HG03108 (cell line): ENCODE measurements at regions not wholly inside any gene's neighbourhood (a gene's known extent, or its start where the extent isn't known, plus 50 kb on each side); places are given as distances from the start of the nearest gene placed in this dataset.

Experiments used
- ATAC-seq: cut with Tn5 transposase; IDR thresholded peaks from one replicate; pipeline ENCODE4 v1.9.1; 2021; ENCODE audit warnings: moderate library complexity; ENCODE audit not compliant: unreplicated experiment

- no peak for ATAC-seq
Observed at GRCh38 chr2:19750136-19750535, 151.6 kb downstream of the TTC32 start.

GRCh38 chr2:19749507-19749836, 152.3 kb downstream of the TTC32 start:
- no peak for ATAC-seq

- no peak for ATAC-seq
Observed at GRCh38 chr2:19748711-19749506, 152.9 kb downstream of the TTC32 start.

- no peak for ATAC-seq
Observed at GRCh38 chr2:19748073-19748375, 153.8 kb downstream of the TTC32 start.

GRCh38 chr2:19747310-19748072, 154.3 kb downstream of the TTC32 start:
- ATAC-seq: no peak

GRCh38 chr2:19746611-19747309, 155.0 kb downstream of the TTC32 start:
- ATAC-seq: no peak

- no peak for ATAC-seq
Observed at GRCh38 chr2:19746137-19746600, 155.6 kb downstream of the TTC32 start.

GRCh38 chr2:19745318-19746136, 156.3 kb downstream of the TTC32 start:
- no peak for ATAC-seq

GRCh38 chr2:19744456-19745199, 157.2 kb downstream of the TTC32 start:
- no peak for ATAC-seq

- ATAC-seq: no peak
Observed at GRCh38 chr2:19743641-19744040, 158.1 kb downstream of the TTC32 start.

- ATAC-seq: no peak
Observed at GRCh38 chr2:19742872-19743271, 158.9 kb downstream of the TTC32 start.

GRCh38 chr2:19739256-19739655, 162.5 kb downstream of the TTC32 start:
- no peak for ATAC-seq

- no peak for ATAC-seq
Observed at GRCh38 chr2:19738707-19739106, 163.1 kb downstream of the TTC32 start.

GRCh38 chr2:19736191-19736831, 165.5 kb downstream of the TTC32 start:
- ATAC-seq: no peak

GRCh38 chr2:19733951-19734425, 167.8 kb downstream of the TTC32 start:
- ATAC-seq: no peak

- no peak for ATAC-seq
Observed at GRCh38 chr2:19733390-19733789, 168.4 kb downstream of the TTC32 start.

- no peak for ATAC-seq
Observed at GRCh38 chr2:19732255-19732654, 169.5 kb downstream of the TTC32 start.

- ATAC-seq: no peak
Observed at GRCh38 chr2:19731515-19731914, 170.3 kb downstream of the TTC32 start.

GRCh38 chr2:19731037-19731436, 170.7 kb downstream of the TTC32 start:
- ATAC-seq: no peak

- ATAC-seq: no peak
Observed at GRCh38 chr2:19728125-19728524, 173.7 kb downstream of the TTC32 start.
